Gastroesophageal sphincter (tissue), 4 donors: ENCODE measurements at regions not wholly inside any gene's neighbourhood (a gene's known extent, or its start where the extent isn't known, plus 50 kb on each side); places are given as distances from the start of the nearest gene placed in this dataset.
"Not testable (repeated sequence)": the region's sequence is repeated elsewhere in the genome, so short reads cannot be mapped to it uniquely, and the experiment has no call there.

Experiments
- ATAC-seq: fragments of 150-250 bp; one replicate; pipeline ENCODE4 v1.9.1; 2016; ENCODE audit warnings: mild to moderate bottlenecking, moderate library complexity
- H3K27ac ChIP-seq, 4 donors: fragments of 200-600 bp; sonication (generic) in 3 of 4; 1 replicate in 3 of 4; 2 replicates in 1 of 4; pipeline ENCODE4 v1.5.1; 2016 to 2019
- H3K27me3 ChIP-seq: fragments of 200-600 bp; sonication (generic); one replicate; pipeline ENCODE4 v1.5.1; 2019
- H3K36me3 ChIP-seq, 2 donors: fragments of 200-600 bp; sonication (generic); one replicate each; pipeline ENCODE4 v1.5.1; 2019; ENCODE audit warnings: control low read depth in 1 of 2
- H3K4me1 ChIP-seq, 3 donors: fragments of 200-600 bp; sonication (generic); 1 replicate in 2 of 3; 2 replicates in 1 of 3; pipeline ENCODE4 v1.5.1; 2016 to 2019; ENCODE audit warnings: control low read depth in 2 of 3
- H3K4me3 ChIP-seq, 2 donors: fragments of 200-600 bp; sonication (generic); one replicate each; pipeline ENCODE4 v1.5.1; 2019; ENCODE audit warnings: mild to moderate bottlenecking in 1 of 2, moderate library complexity in 1 of 2
- H3K9me3 ChIP-seq, 3 donors: fragments of 200-600 bp; sonication (generic); one replicate each; pipeline ENCODE4 v1.5.1; 2017 to 2019; ENCODE audit warnings: control low read depth in 2 of 3
- EP300 ChIP-seq: sonication (generic); formaldehyde crosslinking; IDR thresholded peaks from one replicate; pipeline ENCODE4 v1.6.1; 2017; ENCODE audit warnings: antibody characterized with exemption, mild to moderate bottlenecking
- POLR2A ChIP-seq, 2 donors: fragments of 450-650 bp; IDR thresholded peaks; one replicate each; pipeline ENCODE4 v1.6.1; 2017; ENCODE audit warnings: antibody characterized with exemption in 2 of 2, mild to moderate bottlenecking in 2 of 2, moderate library complexity in 1 of 2
- POLR2AphosphoS5 ChIP-seq: sonication (generic); formaldehyde crosslinking; IDR thresholded peaks from one replicate; pipeline ENCODE4 v1.6.1; 2017; ENCODE audit warnings: antibody characterized with exemption
- WGBS, 2 donors: methylation state at CpG; one replicate each; pipeline ENCODE4 v1.1.5; 2018; ENCODE audit warnings: low coverage in 1 of 2; 5-methylcytosine and 5-hydroxymethylcytosine counted together
- TF ChIP-seq, protein P1 (sequence below), 4 experiments: fragments of 200-600 bp in 2 of 4; fragments of 450-650 bp in 2 of 4; sonication (generic) in 1 of 4; IDR thresholded peaks; one replicate each; pipeline ENCODE4 v1.5.1; 2017 to 2019; ENCODE audit warnings: antibody characterized with exemption in 4 of 4, mild to moderate bottlenecking in 2 of 4, moderate library complexity in 2 of 4

DNA sequence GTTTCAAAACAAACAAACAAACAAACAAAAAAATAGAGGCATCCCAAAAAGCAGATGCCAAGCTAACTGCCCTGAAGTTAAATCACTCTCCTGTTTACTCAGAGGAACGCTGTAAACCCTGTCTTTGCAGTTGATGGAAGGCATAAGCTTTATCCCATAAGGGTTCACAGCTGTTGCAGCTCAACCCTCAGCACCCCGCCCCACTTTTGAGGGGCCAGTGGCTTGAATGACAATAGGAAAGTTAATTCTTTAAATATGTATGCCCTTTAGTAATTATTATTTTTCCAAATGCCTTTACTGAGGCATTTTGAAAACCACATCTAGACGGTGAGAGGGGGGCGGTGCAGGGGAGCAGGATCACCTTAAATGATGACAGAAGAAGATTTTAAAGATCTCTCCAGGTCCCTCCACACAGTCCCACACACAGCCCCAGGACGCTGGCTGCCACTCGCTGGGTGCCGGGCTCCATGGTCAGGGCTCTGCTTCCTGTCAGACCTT is 272.1 kb downstream of the FAM43A start:
- Histone ChIP-seq H3K4me1 (peaks cover 0 to 9% (median 0%) of the 10 kb centered on the region in 3 donors), H3K27me3 (peaks cover 5% of the 10 kb centered on the region), H3K9me3 (no peaks in the 10 kb centered on the region), H3K36me3 (no peaks in the 10 kb centered on the region), H3K4me3 (no peak overlapping the region), H3K27ac (no peak overlapping the region)
- 59 to 71% methylated on average over 2 to 7 of the region's 7 CpGs for WGBS, 2 donors
- ATAC-seq: no peak
- no peak for TF ChIP-seq EP300
- TF ChIP-seq POLR2A (IDR thresholded peaks at IDR 0.05): no peak
- no peak for TF ChIP-seq POLR2AphosphoS5
- TF ChIP-seq, protein P1, sequence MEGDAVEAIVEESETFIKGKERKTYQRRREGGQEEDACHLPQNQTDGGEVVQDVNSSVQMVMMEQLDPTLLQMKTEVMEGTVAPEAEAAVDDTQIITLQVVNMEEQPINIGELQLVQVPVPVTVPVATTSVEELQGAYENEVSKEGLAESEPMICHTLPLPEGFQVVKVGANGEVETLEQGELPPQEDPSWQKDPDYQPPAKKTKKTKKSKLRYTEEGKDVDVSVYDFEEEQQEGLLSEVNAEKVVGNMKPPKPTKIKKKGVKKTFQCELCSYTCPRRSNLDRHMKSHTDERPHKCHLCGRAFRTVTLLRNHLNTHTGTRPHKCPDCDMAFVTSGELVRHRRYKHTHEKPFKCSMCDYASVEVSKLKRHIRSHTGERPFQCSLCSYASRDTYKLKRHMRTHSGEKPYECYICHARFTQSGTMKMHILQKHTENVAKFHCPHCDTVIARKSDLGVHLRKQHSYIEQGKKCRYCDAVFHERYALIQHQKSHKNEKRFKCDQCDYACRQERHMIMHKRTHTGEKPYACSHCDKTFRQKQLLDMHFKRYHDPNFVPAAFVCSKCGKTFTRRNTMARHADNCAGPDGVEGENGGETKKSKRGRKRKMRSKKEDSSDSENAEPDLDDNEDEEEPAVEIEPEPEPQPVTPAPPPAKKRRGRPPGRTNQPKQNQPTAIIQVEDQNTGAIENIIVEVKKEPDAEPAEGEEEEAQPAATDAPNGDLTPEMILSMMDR (IDR thresholded peaks at IDR 0.05): no peak

GRCh38 chr3:194959217-194959616 is 273.5 kb downstream of the FAM43A start:
- Histone ChIP-seq H3K36me3 (no peaks in the 10 kb centered on the region), H3K4me3 (no peak overlapping the region), H3K27me3 (peaks cover 5% of the 10 kb centered on the region), H3K9me3 (no peaks in the 10 kb centered on the region), H3K27ac (no peak overlapping the region), H3K4me1 (no peaks in the 10 kb centered on the region)
- WGBS, 2 donors: 76 to 95% methylated on average over 4 to 7 of the region's 7 CpGs
- TF ChIP-seq POLR2A (IDR thresholded peaks at IDR 0.05) (no peak), POLR2AphosphoS5 (no peak), EP300 (no peak)
- TF ChIP-seq, protein P1 (IDR thresholded peaks at IDR 0.05): no peak
- ATAC-seq: no peak

DNA sequence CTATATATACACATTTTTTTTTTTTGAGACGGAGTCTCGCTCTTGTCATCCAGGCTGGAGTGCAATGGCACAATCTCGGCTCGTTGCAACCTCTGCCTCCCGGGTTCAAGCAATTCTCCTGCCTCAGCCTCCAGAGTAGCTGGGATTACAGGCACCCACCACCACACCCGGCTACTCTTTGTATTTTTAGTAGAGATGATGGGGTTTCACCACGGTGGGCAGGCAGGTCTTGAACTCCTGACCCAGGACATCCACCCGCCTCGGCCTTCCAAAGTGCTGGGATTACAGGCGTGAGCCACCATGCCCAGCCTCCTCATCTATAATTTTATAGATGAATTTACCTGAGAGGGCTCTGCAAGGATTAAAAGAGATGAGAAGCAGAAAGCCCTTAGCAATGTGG is 274.0 kb downstream of the FAM43A start:
- not testable (repeated sequence) for H3K36me3 ChIP-seq, H3K27me3 ChIP-seq, H3K9me3 ChIP-seq, H3K4me3 ChIP-seq, ATAC-seq, H3K4me1 ChIP-seq, H3K27ac ChIP-seq
- WGBS, 2 donors: 82 to 96% methylated on average over 5 of the region's 10 CpGs

- TF ChIP-seq POLR2A (IDR thresholded peaks at IDR 0.05) (no peak), POLR2AphosphoS5 (no peak), EP300 (no peak)
- TF ChIP-seq, protein P1 (IDR thresholded peaks at IDR 0.05): no peak
- 75 to 77% methylated on average over 2 to 6 of the region's 14 CpGs for WGBS, 2 donors
- Histone ChIP-seq H3K4me3 (no peak overlapping the region), H3K27ac (no peak overlapping the region), H3K36me3 (no peaks in the 10 kb centered on the region), H3K4me1 (no peaks in the 10 kb centered on the region), H3K9me3 (no peaks in the 10 kb centered on the region), H3K27me3 (peaks cover 5% of the 10 kb centered on the region)
- no peak for ATAC-seq
These were observed 274.9 kb downstream of the FAM43A start for GRCh38 chr3:194960446-194961032.

DNA sequence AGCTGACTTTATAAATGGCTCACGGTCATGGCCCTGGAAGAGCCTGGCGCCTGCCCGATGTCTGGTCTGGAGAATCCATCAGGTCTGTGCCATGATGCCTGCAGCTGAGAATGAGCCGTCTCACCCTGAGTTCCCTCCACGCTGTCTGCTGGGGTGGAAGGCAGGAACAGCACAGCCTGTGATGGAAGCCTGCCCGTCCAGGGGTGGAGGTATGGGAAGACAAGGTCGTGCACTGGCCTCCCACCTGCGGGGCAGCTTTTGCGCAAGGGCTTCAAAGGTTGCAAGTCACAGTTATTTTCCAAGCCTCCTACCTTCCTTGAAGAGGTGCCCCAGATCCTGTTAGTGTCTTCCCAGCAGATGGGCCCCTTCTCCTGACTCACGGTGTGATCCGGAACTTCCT is 275.5 kb downstream of the FAM43A start:
- TF ChIP-seq POLR2AphosphoS5 (no peak), POLR2A (IDR thresholded peaks at IDR 0.05) (no peak), EP300 (no peak)
- TF ChIP-seq, protein P1 (IDR thresholded peaks at IDR 0.05): no peak
- no peak for ATAC-seq
- no peak overlapping the region for H3K4me3 ChIP-seq
- H3K9me3 ChIP-seq: no peaks in the 10 kb centered on the region
- H3K4me1 ChIP-seq: no peaks in the 10 kb centered on the region
- H3K27ac ChIP-seq: no peak overlapping the region
- H3K27me3 ChIP-seq: peaks cover 5% of the 10 kb centered on the region
- no CpG with 5 or more reads among the region's 11 CpGs for WGBS, 2 donors
- no peaks in the 10 kb centered on the region for H3K36me3 ChIP-seq
